K562 (cell line): ENCODE measurements at regions not wholly inside any gene's neighbourhood (a gene's known extent, or its start where the extent isn't known, plus 50 kb on each side); places are given as distances from the start of the nearest gene placed in this dataset.

Source experiments
- ATAC-seq: fragments of 200-7000 bp; cut with Tn5 transposase; 3 replicates; pipeline ENCODE4 v1.9.1; 2020; ENCODE audit warnings: moderate library complexity
- BruUV-seq: library from RNA; stranded (reverse); fragments of 400-500 nt; replicated peaks from 2 replicates; lab custom pipeline; 2021; lab: Mats Ljungman, UMichigan
- CTCF ChIA-PET: fragments of 300-600 bp; formaldehyde crosslinking; extraction: SDS; loops from one replicate; lab custom pipeline; 2021; ENCODE audit warnings: low intra/inter-chr PET ratio; lab: Yijun Ruan, JAX
- POLR2A ChIA-PET: fragments of 300-600, 350-650 bp; sonication (Branson Sonifier 250); formaldehyde crosslinking; extraction: SDS; loops from one replicate; lab custom pipeline; 2021; ENCODE audit warnings: antibody characterized with exemption, inconsistent platforms; lab: Yijun Ruan, JAX
- DNase-seq, 4 experiments: peaks; one replicate each; pipeline versions ENCODE4 v3.0.0 to v3.0.0-alpha.2; 2011 to 2018; ENCODE audit warnings: low spot score in 3 of 4, mixed read lengths in 3 of 4; ENCODE audit errors: extremely low read depth in 1 of 4
- FAIRE-seq: peaks from 2 replicates; lab custom pipeline; 2011; peaks lifted over from hg19 to GRCh38; lab: Jason Lieb, UNC
- H2AFZ ChIP-seq: 2 replicates; pipeline ENCODE4 v1.6.0; 2011; ENCODE audit warnings: low read depth, low read length, control low read depth, inconsistent platforms
- H3K27ac ChIP-seq: fragments of 200-600 bp; 3 replicates; pipeline ENCODE4 v1.8.0; 2011; ENCODE audit warnings: low read depth, mild to moderate bottlenecking, control low read depth, inconsistent platforms, low read length, moderate library complexity, mixed read lengths; ENCODE audit errors: extremely low read depth
- H3K27me3 ChIP-seq, 2 experiments: fragments of 300-600 bp in 1 of 2; 2 replicates in 1 of 2; 3 replicates in 1 of 2; pipeline versions ENCODE4 v1.6.0 to v1.8.0; 2011; ENCODE audit warnings: inconsistent platforms in 2 of 2, low read length in 2 of 2, mild to moderate bottlenecking in 1 of 2, mixed read lengths in 1 of 2, moderate library complexity in 1 of 2; ENCODE audit not compliant: control insufficient read depth in 2 of 2, insufficient read depth in 2 of 2
- H3K36me3 ChIP-seq: fragments of 300-600 bp; 3 replicates; pipeline ENCODE4 v1.8.0; 2011; ENCODE audit warnings: mild to moderate bottlenecking, low read length, inconsistent platforms; ENCODE audit not compliant: control insufficient read depth, insufficient read depth
- H3K4me1 ChIP-seq, 2 experiments: fragments of 200-600 bp in 1 of 2; replicated peaks in 1 of 2; 2 replicates in 1 of 2; 3 replicates in 1 of 2; pipeline versions ENCODE4 v1.5.1 to v1.8.0; 2011; ENCODE audit warnings: inconsistent platforms in 2 of 2, low read length in 2 of 2, mild to moderate bottlenecking in 1 of 2, mixed read lengths in 1 of 2, moderate library complexity in 1 of 2; ENCODE audit not compliant: control insufficient read depth in 2 of 2, insufficient read depth in 2 of 2
- H3K4me2 ChIP-seq: 2 replicates; pipeline ENCODE4 v1.6.1; 2011; ENCODE audit warnings: low read length, control low read depth, inconsistent platforms, mixed read lengths; ENCODE audit not compliant: insufficient read depth
- H3K4me3 ChIP-seq: fragments of 200-600 bp; sonication (generic), shearing (Covaris generic); 2 replicates; pipeline ENCODE4 v1.5.1; 2016; ENCODE audit warnings: control low read depth, inconsistent platforms
- H3K79me2 ChIP-seq: fragments of 200-600 bp; 3 replicates; pipeline ENCODE4 v1.8.0; 2011; ENCODE audit warnings: low read length, inconsistent platforms; ENCODE audit not compliant: control insufficient read depth, insufficient read depth
- H3K9ac ChIP-seq, 2 experiments: 2 replicates each; pipeline versions ENCODE4 v1.6.0 to v1.6.1; 2011; ENCODE audit warnings: low read depth in 2 of 2, low read length in 2 of 2, control low read depth in 1 of 2, inconsistent platforms in 1 of 2, mild to moderate bottlenecking in 1 of 2, mixed read lengths in 1 of 2; ENCODE audit not compliant: insufficient read depth in 1 of 2
- H3K9me1 ChIP-seq: one replicate; pipeline ENCODE4 v1.6.0; 2011; ENCODE audit warnings: inconsistent platforms, mild to moderate bottlenecking, low read length, moderate library complexity; ENCODE audit not compliant: control insufficient read depth, insufficient read depth
- H3K9me3 ChIP-seq: replicated peaks from 2 replicates; pipeline ENCODE4 v1.5.1; 2011; ENCODE audit warnings: low read depth, low read length, inconsistent platforms; ENCODE audit not compliant: control insufficient read depth, insufficient read depth
- H4K20me1 ChIP-seq: replicated peaks from 2 replicates; pipeline ENCODE4 v1.6.1; 2011; ENCODE audit warnings: low read length, inconsistent platforms, mixed read lengths; ENCODE audit not compliant: control insufficient read depth, insufficient read depth
- ESRRA ChIP-seq: fragments of 450-650 bp; IDR thresholded peaks from 2 replicates; pipeline ENCODE4 v1.6.1; 2014; ENCODE audit warnings: low read depth, mild to moderate bottlenecking, moderate library complexity, borderline replicate concordance
- HNRNPK ChIP-seq: fragments of 200-400 bp; formaldehyde crosslinking; IDR thresholded peaks from one replicate; pipeline ENCODE4 v1.6.1; 2018; ENCODE audit warnings: mild to moderate bottlenecking, low read depth, low read length; ENCODE audit not compliant: poor library complexity, severe bottlenecking
- NFXL1 ChIP-seq: fragments of 450-650 bp; formaldehyde crosslinking; IDR thresholded peaks from 2 replicates; pipeline ENCODE4 v1.4.0; 2021; ENCODE audit warnings: mild to moderate bottlenecking
- PCBP2 ChIP-seq: fragments of 200-400 bp; formaldehyde crosslinking; IDR thresholded peaks from 2 replicates; pipeline ENCODE4 v1.6.1; 2018; ENCODE audit warnings: low read length, low read depth, mild to moderate bottlenecking, moderate library complexity; ENCODE audit not compliant: poor library complexity, severe bottlenecking
- RUNX1 ChIP-seq: sonication (generic); IDR thresholded peaks from 2 replicates; pipeline ENCODE4 v1.6.1; 2016; ENCODE audit warnings: antibody characterized with exemption, low read depth
- TBL1XR1 ChIP-seq, 2 experiments: IDR thresholded peaks; 2 replicates each; pipeline ENCODE4 v1.6.1; 2012; ENCODE audit warnings: improper control_type of control experiment in 2 of 2, low read length in 2 of 2, mild to moderate bottlenecking in 1 of 2
- TEAD2 ChIP-seq: fragments of 450-650 bp; IDR thresholded peaks from 2 replicates; pipeline ENCODE4 v1.6.1; 2016; ENCODE audit warnings: missing genetic modification characterization, control low read depth, missing compliant biosample characterization
- U2AF2 ChIP-seq: fragments of 200-400 bp; formaldehyde crosslinking; optimal IDR thresholded peaks from 2 replicates; pipeline ENCODE3; 2017; ENCODE audit warnings: low read depth, mild to moderate bottlenecking, low read length
- WHSC1 ChIP-seq: IDR thresholded peaks from one replicate; pipeline ENCODE4 v1.6.1; 2012; ENCODE audit warnings: low read length, control low read depth, inconsistent platforms
- ZBTB11 ChIP-seq, 3 experiments: fragments of 200-800 bp in 1 of 3; fragments of 250-450 bp in 1 of 3; fragments of 450-650 bp in 1 of 3; sonication (Bioruptor Pico) in 1 of 3; sonication (Bioruptor generic) in 1 of 3; formaldehyde crosslinking in 1 of 3; IDR thresholded peaks; 2 replicates each; pipeline versions ENCODE4 v1.6.1 to v1.8.0; 2016 to 2022; ENCODE audit warnings: mild to moderate bottlenecking in 2 of 3, missing genetic modification characterization in 2 of 3, missing compliant biosample characterization in 1 of 3, moderate library complexity in 1 of 3
- ZNF398 ChIP-seq: fragments of 250-450 bp; sonication (Bioruptor Pico); IDR thresholded peaks from 2 replicates; pipeline ENCODE4 v1.8.0; 2021; ENCODE audit warnings: moderate library complexity, mild to moderate bottlenecking, inconsistent platforms
- ZNF41 ChIP-seq: fragments of 250-450 bp; sonication (Bioruptor Pico); conservative IDR thresholded peaks from 2 replicates; pipeline ENCODE4 v1.4.0; 2020; ENCODE audit warnings: mild to moderate bottlenecking
- WGBS: fragments of 100-300 bp; shearing (Covaris generic); methylation state at CpG from one replicate; pipeline ENCODE4 v1.1.6; 2016; ENCODE audit warnings: low coverage, mixed read lengths; ENCODE audit not compliant: insufficient coverage; ENCODE audit errors: missing lambda C conversion rate; 5-methylcytosine and 5-hydroxymethylcytosine counted together
- in situ Hi-C: fragments of 300-500 bp; cut with MboI; formaldehyde crosslinking; loops from 4 replicates; pipeline ENCODE4 v1.15.0; 2018; ENCODE audit warnings: inconsistent platforms, mixed read lengths
- intact Hi-C: fragments of 100-400 bp; cut with micrococcal nuclease; formaldehyde crosslinking; loops from 2 replicates; pipeline ENCODE4 v1.14.2; 2022

- ChIA-PET POLR2A (no interaction called here), CTCF (no interaction called here)
- FAIRE-seq (no peak), ATAC-seq (no peak), DNase-seq (no peak)
- TF ChIP-seq WHSC1 = no peak
- no peak for TF ChIP-seq U2AF2
- TF ChIP-seq ZNF41 (CRISPR knock-in tag) = no peak
- TF ChIP-seq TBL1XR1 (IDR thresholded peaks at IDR 0.05; ENCODE audit: low read length in 2 of 2) = no peak
- no peak for TF ChIP-seq RUNX1
- no peaks in the 10 kb centered on the region for H3K9me3 ChIP-seq
- peaks cover 3% of the 10 kb centered on the region for H3K9me1 ChIP-seq
- no peak overlapping the region for H3K4me2 ChIP-seq
- H3K79me2 ChIP-seq = no peaks in the 10 kb centered on the region
- no peaks in the 10 kb centered on the region for H3K36me3 ChIP-seq
- in situ Hi-C loops = no loop called here
- H3K27me3 ChIP-seq = peaks cover 0 to 9% of the 10 kb centered on the region in 2 experiments; a peak in 2 of 5 replicates
- H4K20me1 ChIP-seq = no peaks in the 10 kb centered on the region
- BruUV-seq = no TSS peak
- H3K4me1 ChIP-seq = no peaks in the 10 kb centered on the region
- no peak overlapping the region for H3K9ac ChIP-seq
- intact Hi-C loops = no loop called here
- H2AFZ ChIP-seq = no peak overlapping the region
- WGBS = 0% methylated on average over 3 of the region's 3 CpGs
- no peak overlapping the region for H3K27ac ChIP-seq
- no peak overlapping the region for H3K4me3 ChIP-seq
Measured at GRCh38 chr2:176537932-176538331, 268.7 kb downstream of the MTX2 start.

- POLR2A ChIA-PET = no interaction called here
- in situ Hi-C loops = no loop called here
- TF ChIP-seq TEAD2 (no peak), ZBTB11 (CRISPR knock-in tag; IDR thresholded peaks at IDR 0.05) (no peak), ESRRA (no peak), HNRNPK (peak; percentile 68), ZNF398 (CRISPR knock-in tag) (no peak), PCBP2 (peak; percentile 69), NFXL1 (CRISPR knock-in tag) (no peak)
Measured at GRCh38 chr2:176540995-176541394, 271.8 kb downstream of the MTX2 start.

More at GRCh38 chr2:176540995-176541394, 271.8 kb downstream of the MTX2 start:
- H3K9me3 ChIP-seq = no peaks in the 10 kb centered on the region
- H4K20me1 ChIP-seq = no peaks in the 10 kb centered on the region
- no peak overlapping the region for H3K4me2 ChIP-seq
- H3K36me3 ChIP-seq = no peaks in the 10 kb centered on the region
- H3K27ac ChIP-seq = no peak overlapping the region
- ATAC-seq = no peak
- no TSS peak for BruUV-seq
- H2AFZ ChIP-seq = no peak overlapping the region
- peaks cover 3% of the 10 kb centered on the region for H3K9me1 ChIP-seq
- H3K27me3 ChIP-seq = no peaks in the 10 kb centered on the region; a peak in 1 of 5 replicates
- no peaks in the 10 kb centered on the region for H3K4me1 ChIP-seq
- intact Hi-C loops = no loop called here
- no peak overlapping the region for H3K9ac ChIP-seq
- H3K79me2 ChIP-seq = no peaks in the 10 kb centered on the region
- no peak overlapping the region for H3K4me3 ChIP-seq
- 0% methylated on average over 1 of the region's 1 CpG for WGBS
- CTCF ChIA-PET = no interaction called here
- FAIRE-seq = no peak
- no peak for DNase-seq
